MM.1S (cell line): ENCODE measurements at regions not wholly inside any gene's neighbourhood (a gene's known extent, or its start where the extent isn't known, plus 50 kb on each side); places are given as distances from the start of the nearest gene placed in this dataset.

Experiments
- DNase-seq: peaks from one replicate; pipeline ENCODE4 v3.0.0-alpha.2; 2015
- H2AFZ ChIP-seq: fragments of 300-600 bp; sonication (generic); 2 replicates; pipeline ENCODE4 v1.6.0; 2016; ENCODE audit warnings: antibody characterized with exemption, low read length
- H3F3A ChIP-seq: fragments of 300-600 bp; sonication (generic); 2 replicates; pipeline ENCODE4 v1.6.1; 2016; ENCODE audit warnings: mild to moderate bottlenecking, antibody characterized with exemption, low read length, moderate library complexity, mixed read lengths; ENCODE audit not compliant: insufficient read depth
- H3K27ac ChIP-seq: fragments of 300-600 bp; sonication (generic); 2 replicates; pipeline ENCODE4 v1.5.1; 2016; ENCODE audit warnings: mild to moderate bottlenecking, low read length
- H3K27me3 ChIP-seq: fragments of 300-600 bp; sonication (generic); replicated peaks from 2 replicates; pipeline ENCODE4 v1.6.0; 2016; ENCODE audit warnings: low read length; ENCODE audit not compliant: insufficient read depth
- H3K36me3 ChIP-seq: fragments of 300-600 bp; sonication (generic); replicated peaks from 2 replicates; pipeline ENCODE4 v1.6.1; 2016; ENCODE audit warnings: mild to moderate bottlenecking, low read length, mixed read lengths; ENCODE audit not compliant: insufficient read depth
- H3K4me1 ChIP-seq: fragments of 300-600 bp; sonication (generic); 2 replicates; pipeline ENCODE4 v1.6.1; 2016; ENCODE audit warnings: low read length, mixed read lengths
- H3K4me2 ChIP-seq: fragments of 300-600 bp; sonication (generic); 2 replicates; pipeline ENCODE4 v1.6.0; 2016; ENCODE audit warnings: low read depth, low read length
- H3K4me3 ChIP-seq: fragments of 300-600 bp; sonication (generic); 2 replicates; pipeline ENCODE4 v1.5.1; 2016; ENCODE audit warnings: low read length, mixed read lengths
- H3K79me2 ChIP-seq: fragments of 300-600 bp; sonication (generic); 2 replicates; pipeline ENCODE4 v1.6.1; 2016; ENCODE audit warnings: mixed run types, low read length, mixed read lengths
- H3K9ac ChIP-seq: fragments of 300-600 bp; sonication (generic); 2 replicates; pipeline ENCODE4 v1.6.1; 2016; ENCODE audit warnings: low read length, mixed read lengths
- H3K9me2 ChIP-seq: fragments of 300-600 bp; sonication (generic); replicated peaks from 2 replicates; pipeline ENCODE4 v1.6.1; 2016; ENCODE audit warnings: mild to moderate bottlenecking, low read length, mixed read lengths; ENCODE audit not compliant: insufficient read depth
- H3K9me3 ChIP-seq: fragments of 300-600 bp; sonication (generic); replicated peaks from 2 replicates; pipeline ENCODE4 v1.6.1; 2016; ENCODE audit warnings: mild to moderate bottlenecking, low read length, mixed read lengths; ENCODE audit not compliant: insufficient read depth
- H4K20me1 ChIP-seq: fragments of 300-600 bp; sonication (generic); 2 replicates; pipeline ENCODE4 v1.6.1; 2016; ENCODE audit warnings: mild to moderate bottlenecking, low read length, moderate library complexity, mixed read lengths; ENCODE audit not compliant: insufficient read depth
- EZH2 ChIP-seq: fragments of 300-600 bp; sonication (generic); optimal IDR thresholded peaks from 2 replicates; pipeline ENCODE3; 2017; ENCODE audit warnings: low read depth, mild to moderate bottlenecking, antibody characterized with exemption, low read length, mixed read lengths
- EZH2phosphoT487 ChIP-seq: fragments of 300-600 bp; sonication (generic); IDR thresholded peaks from 2 replicates; pipeline ENCODE4 v1.6.1; 2018; ENCODE audit warnings: antibody characterized with exemption, low read length
- TF ChIP-seq, protein P1 (sequence below): fragments of 300-600 bp; sonication (generic); IDR thresholded peaks from 2 replicates; pipeline ENCODE4 v1.5.1; 2016; ENCODE audit warnings: antibody characterized with exemption, low read length, mixed read lengths

GRCh38 chr4:75422998-75423397, 91.2 kb downstream of the RCHY1 start:
- H3K4me1 ChIP-seq: no peaks in the 10 kb centered on the region
- H3K9ac ChIP-seq: no peak overlapping the region
- TF ChIP-seq EZH2 (no peak), EZH2phosphoT487 (no peak)
- TF ChIP-seq, protein P1, sequence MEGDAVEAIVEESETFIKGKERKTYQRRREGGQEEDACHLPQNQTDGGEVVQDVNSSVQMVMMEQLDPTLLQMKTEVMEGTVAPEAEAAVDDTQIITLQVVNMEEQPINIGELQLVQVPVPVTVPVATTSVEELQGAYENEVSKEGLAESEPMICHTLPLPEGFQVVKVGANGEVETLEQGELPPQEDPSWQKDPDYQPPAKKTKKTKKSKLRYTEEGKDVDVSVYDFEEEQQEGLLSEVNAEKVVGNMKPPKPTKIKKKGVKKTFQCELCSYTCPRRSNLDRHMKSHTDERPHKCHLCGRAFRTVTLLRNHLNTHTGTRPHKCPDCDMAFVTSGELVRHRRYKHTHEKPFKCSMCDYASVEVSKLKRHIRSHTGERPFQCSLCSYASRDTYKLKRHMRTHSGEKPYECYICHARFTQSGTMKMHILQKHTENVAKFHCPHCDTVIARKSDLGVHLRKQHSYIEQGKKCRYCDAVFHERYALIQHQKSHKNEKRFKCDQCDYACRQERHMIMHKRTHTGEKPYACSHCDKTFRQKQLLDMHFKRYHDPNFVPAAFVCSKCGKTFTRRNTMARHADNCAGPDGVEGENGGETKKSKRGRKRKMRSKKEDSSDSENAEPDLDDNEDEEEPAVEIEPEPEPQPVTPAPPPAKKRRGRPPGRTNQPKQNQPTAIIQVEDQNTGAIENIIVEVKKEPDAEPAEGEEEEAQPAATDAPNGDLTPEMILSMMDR: no peak
- H3F3A ChIP-seq: no peaks in the 10 kb centered on the region
- H3K36me3 ChIP-seq: no peaks in the 10 kb centered on the region
- H3K27ac ChIP-seq: no peak overlapping the region
- H3K4me3 ChIP-seq: no peak overlapping the region
- H3K4me2 ChIP-seq: no peak overlapping the region
- H2AFZ ChIP-seq: no peak overlapping the region
- no peak for DNase-seq
- no peaks in the 10 kb centered on the region for H3K79me2 ChIP-seq
- H3K27me3 ChIP-seq: no peaks in the 10 kb centered on the region
- H3K9me3 ChIP-seq: no peaks in the 10 kb centered on the region
- H4K20me1 ChIP-seq: no peaks in the 10 kb centered on the region
- no peaks in the 10 kb centered on the region for H3K9me2 ChIP-seq

GRCh38 chr4:75412746-75413145, 101.5 kb downstream of the RCHY1 start:
- no peaks in the 10 kb centered on the region for H4K20me1 ChIP-seq
- no peak overlapping the region for H3K4me2 ChIP-seq
- H3K4me1 ChIP-seq: no peaks in the 10 kb centered on the region
- no peaks in the 10 kb centered on the region for H3F3A ChIP-seq
- no peak overlapping the region for H2AFZ ChIP-seq
- no peak overlapping the region for H3K27ac ChIP-seq
- no peaks in the 10 kb centered on the region for H3K27me3 ChIP-seq
- no peaks in the 10 kb centered on the region for H3K79me2 ChIP-seq
- TF ChIP-seq EZH2 (no peak), EZH2phosphoT487 (no peak)
- TF ChIP-seq, protein P1: no peak
- no peak overlapping the region for H3K9ac ChIP-seq
- DNase-seq: no peak
- no peaks in the 10 kb centered on the region for H3K36me3 ChIP-seq
- no peaks in the 10 kb centered on the region for H3K9me2 ChIP-seq
- H3K4me3 ChIP-seq: no peak overlapping the region
- H3K9me3 ChIP-seq: no peaks in the 10 kb centered on the region

- Histone ChIP-seq H3F3A (no peaks in the 10 kb centered on the region), H3K79me2 (no peaks in the 10 kb centered on the region), H3K4me2 (no peak overlapping the region), H3K9me2 (no peaks in the 10 kb centered on the region), H2AFZ (no peak overlapping the region), H4K20me1 (no peaks in the 10 kb centered on the region), H3K9me3 (no peaks in the 10 kb centered on the region), H3K27ac (no peak overlapping the region), H3K4me1 (no peaks in the 10 kb centered on the region), H3K9ac (no peak overlapping the region), H3K4me3 (no peak overlapping the region), H3K36me3 (no peaks in the 10 kb centered on the region), H3K27me3 (no peaks in the 10 kb centered on the region)
- TF ChIP-seq, protein P1: no peak
- TF ChIP-seq EZH2phosphoT487 (no peak), EZH2 (no peak)
- no peak for DNase-seq
Measured at GRCh38 chr4:75398501-75398900, 115.7 kb downstream of the RCHY1 start.
